Left ventricle myocardium inferior (tissue), 1 donor: ENCODE measurements at regions not wholly inside any gene's neighbourhood (a gene's known extent, or its start where the extent isn't known, plus 50 kb on each side); places are given as distances from the start of the nearest gene placed in this dataset.

Experiments used
- DNase-seq: peaks from one replicate; pipeline ENCODE4 v3.0.0-alpha.2; 2020
- H3K27ac ChIP-seq: fragments of 200-600 bp; replicated peaks from 2 replicates; pipeline ENCODE4 v1.8.0; 2021
- H3K27me3 ChIP-seq: fragments of 200-600 bp; 2 replicates; pipeline ENCODE4 v1.8.0; 2021; ENCODE audit warnings: low read depth
- H3K36me3 ChIP-seq: fragments of 200-600 bp; 2 replicates; pipeline ENCODE4 v1.8.0; 2021
- H3K4me1 ChIP-seq: fragments of 200-600 bp; 2 replicates; pipeline ENCODE4 v1.8.0; 2021
- H3K4me3 ChIP-seq: fragments of 200-600 bp; 2 replicates; pipeline ENCODE4 v1.8.0; 2021; ENCODE audit warnings: mild to moderate bottlenecking, moderate library complexity
- H3K9me3 ChIP-seq: fragments of 200-600 bp; replicated peaks from 2 replicates; pipeline ENCODE4 v1.8.0; 2021
- intact Hi-C: fragments of 100-400 bp; cut with micrococcal nuclease; formaldehyde crosslinking; loops from one replicate; pipeline ENCODE4 v1.11.0; 2022
- TF ChIP-seq, protein P1 (sequence below): fragments of 200-600 bp; IDR thresholded peaks from 2 replicates; pipeline ENCODE4 v1.8.0; 2021; ENCODE audit warnings: antibody characterized with exemption, mild to moderate bottlenecking, borderline replicate concordance
- donor health status: DM: no; HTN: yes; CAD: no; lungs with severe emphysema.

DNA sequence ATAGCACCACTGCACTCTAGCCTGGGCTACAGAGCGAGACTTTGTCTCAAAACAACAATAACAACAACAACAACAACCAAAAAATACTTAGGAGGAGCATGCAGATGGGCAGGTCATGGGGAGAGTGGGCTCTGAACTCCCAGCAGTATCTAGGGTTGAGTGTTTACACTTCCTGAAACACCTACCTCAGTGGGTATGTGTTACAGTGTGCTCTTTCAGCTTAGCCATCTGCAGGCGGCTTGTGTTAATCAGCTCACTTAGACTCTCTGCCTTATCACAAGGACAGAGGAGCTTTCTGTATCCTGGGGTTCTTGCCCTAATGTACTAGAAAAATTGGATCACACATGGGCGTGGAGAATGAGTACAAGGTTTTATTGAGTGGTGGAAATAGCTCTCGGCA is 340.2 kb downstream of the KIF20B start:
- no peak for DNase-seq
- intact Hi-C loops = no loop called here
- Histone ChIP-seq H3K27ac (no peak overlapping the region), H3K4me1 (no peaks in the 10 kb centered on the region), H3K9me3 (peaks cover 14% of the 10 kb centered on the region), H3K27me3 (no peaks in the 10 kb centered on the region), H3K4me3 (no peak overlapping the region), H3K36me3 (no peaks in the 10 kb centered on the region)
- TF ChIP-seq, protein P1, sequence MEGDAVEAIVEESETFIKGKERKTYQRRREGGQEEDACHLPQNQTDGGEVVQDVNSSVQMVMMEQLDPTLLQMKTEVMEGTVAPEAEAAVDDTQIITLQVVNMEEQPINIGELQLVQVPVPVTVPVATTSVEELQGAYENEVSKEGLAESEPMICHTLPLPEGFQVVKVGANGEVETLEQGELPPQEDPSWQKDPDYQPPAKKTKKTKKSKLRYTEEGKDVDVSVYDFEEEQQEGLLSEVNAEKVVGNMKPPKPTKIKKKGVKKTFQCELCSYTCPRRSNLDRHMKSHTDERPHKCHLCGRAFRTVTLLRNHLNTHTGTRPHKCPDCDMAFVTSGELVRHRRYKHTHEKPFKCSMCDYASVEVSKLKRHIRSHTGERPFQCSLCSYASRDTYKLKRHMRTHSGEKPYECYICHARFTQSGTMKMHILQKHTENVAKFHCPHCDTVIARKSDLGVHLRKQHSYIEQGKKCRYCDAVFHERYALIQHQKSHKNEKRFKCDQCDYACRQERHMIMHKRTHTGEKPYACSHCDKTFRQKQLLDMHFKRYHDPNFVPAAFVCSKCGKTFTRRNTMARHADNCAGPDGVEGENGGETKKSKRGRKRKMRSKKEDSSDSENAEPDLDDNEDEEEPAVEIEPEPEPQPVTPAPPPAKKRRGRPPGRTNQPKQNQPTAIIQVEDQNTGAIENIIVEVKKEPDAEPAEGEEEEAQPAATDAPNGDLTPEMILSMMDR = no peak

DNA sequence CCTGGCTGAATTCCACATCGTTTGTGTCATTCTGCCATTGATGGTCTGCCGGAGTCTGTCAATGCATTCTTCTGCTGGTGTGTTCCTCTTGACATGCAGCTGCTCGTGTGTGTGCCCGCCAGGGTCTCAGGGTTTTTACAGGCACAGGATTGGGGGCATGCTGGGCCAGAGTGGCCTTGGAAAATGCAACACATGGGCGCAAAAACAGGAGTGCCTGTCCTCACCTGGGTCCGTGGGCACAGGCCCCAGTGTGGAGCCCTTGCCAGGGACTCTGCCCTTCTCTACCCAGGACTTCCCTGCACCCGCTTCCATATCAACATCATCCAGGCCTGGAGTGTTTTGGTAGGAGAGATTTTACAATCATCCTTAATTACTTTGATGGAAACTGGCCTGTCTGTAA is 340.7 kb downstream of the KIF20B start:
- no peaks in the 10 kb centered on the region for H3K27me3 ChIP-seq
- no peak overlapping the region for H3K4me3 ChIP-seq

GRCh38 chr10:90047243-90047729 is 345.9 kb downstream of the KIF20B start:
- Histone ChIP-seq H3K4me3 (no peak overlapping the region), H3K36me3 (no peaks in the 10 kb centered on the region), H3K27me3 (no peaks in the 10 kb centered on the region), H3K9me3 (peaks cover 29% of the 10 kb centered on the region), H3K27ac (no peak overlapping the region), H3K4me1 (no peaks in the 10 kb centered on the region)
- intact Hi-C loops = no loop called here
- DNase-seq = no peak
- TF ChIP-seq, protein P1 = no peak

More for the DNA sequence above, 340.7 kb downstream of the KIF20B start:
- TF ChIP-seq, protein P1 = no peak
- Histone ChIP-seq H3K9me3 (peaks cover 14% of the 10 kb centered on the region), H3K27ac (no peak overlapping the region), H3K36me3 (no peaks in the 10 kb centered on the region), H3K4me1 (no peaks in the 10 kb centered on the region)
- intact Hi-C loops = no loop called here
- DNase-seq = no peak

GRCh38 chr10:90051053-90051452 is 349.7 kb downstream of the KIF20B start:
- Histone ChIP-seq H3K27ac (no peak overlapping the region), H3K9me3 (peaks cover 17% of the 10 kb centered on the region), H3K4me3 (no peak overlapping the region), H3K36me3 (no peaks in the 10 kb centered on the region), H3K4me1 (no peaks in the 10 kb centered on the region), H3K27me3 (peaks cover 3% of the 10 kb centered on the region)
- no peak for DNase-seq
- intact Hi-C loops = no loop called here
- TF ChIP-seq, protein P1 = no peak

DNA sequence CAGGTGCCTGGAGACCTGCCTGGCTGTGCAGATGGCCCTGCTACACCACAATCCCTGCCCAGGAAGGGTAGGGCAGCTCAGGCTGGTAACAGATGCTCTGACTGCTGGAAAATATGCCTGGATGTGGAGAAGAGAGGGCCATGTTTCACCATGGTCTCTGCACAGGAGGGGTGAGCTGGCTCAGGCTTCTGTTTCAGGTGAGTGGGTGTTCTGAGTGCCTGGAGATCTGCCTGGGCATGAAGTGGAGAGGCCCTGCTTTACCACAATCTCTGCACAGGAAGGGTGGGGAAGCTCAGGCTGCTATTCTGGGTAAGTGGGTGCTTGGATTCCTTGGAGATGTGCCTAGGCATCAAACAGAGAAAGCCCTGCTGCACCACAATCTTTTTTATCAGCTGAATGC is 350.1 kb downstream of the KIF20B start:
- no peaks in the 10 kb centered on the region for H3K36me3 ChIP-seq

More for the DNA sequence above, 350.1 kb downstream of the KIF20B start:
- TF ChIP-seq, protein P1 = no peak
- no peak for DNase-seq
- H3K4me3 ChIP-seq = no peak overlapping the region
- H3K27me3 ChIP-seq = peaks cover 3% of the 10 kb centered on the region
- H3K9me3 ChIP-seq = peaks cover 15% of the 10 kb centered on the region
- intact Hi-C loops = no loop called here
- no peaks in the 10 kb centered on the region for H3K4me1 ChIP-seq
- H3K27ac ChIP-seq = no peak overlapping the region
